ENCODE measurements at regions not wholly inside any gene's neighbourhood (a gene's known extent, or its start where the extent isn't known, plus 50 kb on each side); places are given as distances from the start of the nearest gene placed in this dataset.
"Not testable (repeated sequence)": the region's sequence is repeated elsewhere in the genome, so short reads cannot be mapped to it uniquely, and the experiment has no call there.

DNA sequence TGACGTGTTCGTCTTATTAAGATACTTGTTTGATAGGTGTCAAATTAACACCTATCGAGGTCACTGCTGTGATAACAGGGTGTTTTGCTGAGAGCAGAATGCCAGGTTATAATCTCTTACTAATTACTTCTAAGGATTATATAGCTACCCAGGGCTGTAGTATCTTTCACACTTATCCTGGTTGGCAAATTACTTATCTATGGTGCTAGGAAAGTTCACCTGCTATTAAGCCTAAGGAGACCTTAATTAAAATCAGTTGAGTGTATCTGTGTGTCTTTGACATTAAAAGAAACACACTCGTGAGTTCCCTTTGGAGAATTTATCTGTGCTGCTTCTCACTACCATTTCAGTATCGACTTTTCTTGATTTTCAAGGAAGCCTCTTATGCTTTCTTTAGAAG lies 301.6 kb upstream of the SLC16A7 start:
- no peak for DNase-seq (ENCODE audit: extremely low read depth in 1 of 11, low read depth in 9 of 11, low spot score in 4 of 11)

DNA sequence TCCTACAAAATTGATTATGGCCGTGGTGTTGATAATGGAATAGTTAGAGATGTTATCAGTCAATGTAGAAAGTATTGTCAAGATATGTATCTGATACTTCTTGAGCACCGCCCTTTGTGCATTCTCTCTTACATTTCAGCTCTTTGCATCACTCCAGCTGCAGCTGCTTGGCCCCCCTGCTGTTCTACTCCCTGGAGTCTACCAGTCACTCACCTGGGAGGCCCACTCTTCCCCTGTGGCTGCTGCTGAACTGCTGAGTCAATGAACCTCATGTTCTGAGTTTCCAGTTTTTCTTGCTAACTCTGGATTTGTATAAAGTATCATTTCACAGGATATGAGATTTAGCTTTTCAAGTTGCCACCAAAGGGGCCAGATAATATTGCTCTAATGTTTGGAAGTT lies 312.8 kb upstream of the SLC16A7 start:
- no peak for DNase-seq (ENCODE audit: extremely low read depth in 1 of 11, low read depth in 9 of 11, low spot score in 4 of 11)

DNA sequence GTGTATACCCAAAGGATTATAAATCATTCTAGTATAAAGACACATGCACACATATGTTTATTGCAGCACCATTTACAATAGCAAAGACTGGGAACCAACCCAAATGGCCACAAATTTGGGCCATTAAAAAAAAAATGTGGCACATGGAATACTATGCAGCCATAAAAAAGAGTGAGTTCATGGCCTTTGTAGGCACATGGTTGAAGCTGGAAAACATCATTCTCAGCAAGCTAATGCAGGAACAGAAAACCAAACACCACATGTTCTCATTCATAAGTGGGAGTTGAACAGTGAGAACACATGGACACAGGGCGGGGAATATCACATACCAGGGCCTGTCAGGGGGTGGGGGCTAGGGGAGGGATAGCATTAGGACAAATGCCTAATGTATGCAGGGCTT lies 322.3 kb upstream of the SLC16A7 start:
- not testable (repeated sequence) for DNase-seq (ENCODE audit: extremely low read depth in 1 of 11, low read depth in 9 of 11, low spot score in 4 of 11)

DNA sequence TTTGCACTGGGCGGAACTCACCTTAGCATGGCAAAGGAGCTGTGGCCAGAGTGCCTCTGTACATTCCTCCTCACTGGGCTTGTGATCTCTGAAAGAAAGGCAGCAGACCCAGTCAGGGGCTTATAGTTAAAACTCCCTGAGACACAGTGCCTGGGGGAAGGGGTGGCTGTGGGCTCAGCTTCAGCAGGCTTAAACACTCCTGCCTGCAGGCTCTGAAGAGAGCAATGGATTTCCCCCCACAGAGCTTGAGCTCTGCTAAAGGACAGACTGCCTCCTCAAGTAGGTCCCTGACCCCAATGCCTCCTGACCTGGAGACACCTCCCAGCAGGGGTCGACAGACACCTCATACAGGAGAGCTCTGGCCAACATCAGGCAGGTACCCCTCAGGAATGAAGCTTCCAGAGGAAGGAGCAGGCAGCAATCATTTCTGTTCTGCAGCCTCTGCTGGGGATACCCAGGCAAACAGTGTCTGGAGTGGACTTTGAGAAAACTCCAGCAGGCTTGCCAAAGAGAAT lies 327.5 kb upstream of the SLC16A7 start:
- DNase-seq (ENCODE audit: extremely low read depth in 1 of 11, low read depth in 9 of 11, low spot score in 4 of 11) = no peak

DNA sequence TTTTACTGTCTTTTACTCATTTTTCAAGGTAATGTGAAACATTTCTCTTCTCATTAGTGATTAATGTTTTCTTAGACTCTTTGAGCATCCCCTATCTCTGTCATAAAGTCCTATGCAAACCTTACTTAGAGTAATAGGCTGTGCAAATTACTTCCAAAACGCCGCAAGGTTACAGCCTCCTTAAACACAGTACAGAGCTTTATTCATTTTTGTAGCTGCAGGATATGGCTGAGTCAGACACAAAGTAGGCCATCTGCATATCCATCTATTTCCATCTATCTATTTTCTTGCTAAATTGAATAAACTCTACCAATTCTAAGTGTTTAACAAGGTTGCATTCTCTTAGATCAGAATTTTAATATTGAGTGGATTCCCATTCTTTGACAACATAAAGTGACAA lies 335.6 kb upstream of the SLC16A7 start:
- no peak for DNase-seq (ENCODE audit: extremely low read depth in 1 of 11, low read depth in 9 of 11, low spot score in 4 of 11)

DNA sequence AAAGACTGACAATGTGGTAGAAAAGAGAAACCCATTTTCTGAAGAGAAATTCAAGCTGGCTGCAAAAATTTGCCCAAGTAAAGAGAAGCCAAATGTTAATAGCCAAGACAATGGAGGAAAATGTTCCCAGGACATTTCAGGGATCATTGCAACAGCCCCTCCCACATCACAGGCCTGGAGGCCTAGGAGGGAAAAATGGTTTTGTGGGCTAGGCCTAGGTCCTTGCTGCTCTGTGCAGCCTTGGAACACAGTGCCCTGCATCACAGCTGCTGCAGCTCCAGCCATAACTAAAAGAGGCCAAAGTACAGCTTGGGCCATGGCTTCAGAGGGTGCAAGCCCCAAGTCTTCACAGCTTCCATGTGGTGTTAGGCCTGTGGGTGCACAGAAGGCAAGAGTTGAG lies 332.4 kb upstream of the LRIG3 start:
- no peak for DNase-seq (ENCODE audit: extremely low read depth in 1 of 11, low read depth in 9 of 11, low spot score in 4 of 11)

DNA sequence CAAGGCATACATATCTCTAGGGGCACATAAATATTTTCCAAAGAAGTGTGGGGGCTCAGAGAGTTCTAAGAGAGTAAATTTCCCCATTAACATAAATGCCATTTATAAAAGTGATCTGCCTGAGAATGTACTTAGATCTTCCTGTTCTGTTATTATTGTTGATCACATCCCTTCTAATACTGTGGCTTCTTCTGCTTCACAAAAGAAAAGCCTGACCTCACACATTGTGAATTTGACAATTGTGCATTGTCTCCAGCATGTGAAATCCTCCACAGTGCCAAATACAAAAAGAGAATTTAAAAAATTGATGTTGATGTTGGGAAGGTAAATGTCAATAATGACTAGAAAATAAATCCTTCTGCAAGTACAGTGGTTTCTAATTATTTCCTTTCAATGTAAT lies 330.5 kb upstream of the LRIG3 start:
- DNase-seq (ENCODE audit: extremely low read depth in 1 of 11, low read depth in 9 of 11, low spot score in 4 of 11) = no peak

DNA sequence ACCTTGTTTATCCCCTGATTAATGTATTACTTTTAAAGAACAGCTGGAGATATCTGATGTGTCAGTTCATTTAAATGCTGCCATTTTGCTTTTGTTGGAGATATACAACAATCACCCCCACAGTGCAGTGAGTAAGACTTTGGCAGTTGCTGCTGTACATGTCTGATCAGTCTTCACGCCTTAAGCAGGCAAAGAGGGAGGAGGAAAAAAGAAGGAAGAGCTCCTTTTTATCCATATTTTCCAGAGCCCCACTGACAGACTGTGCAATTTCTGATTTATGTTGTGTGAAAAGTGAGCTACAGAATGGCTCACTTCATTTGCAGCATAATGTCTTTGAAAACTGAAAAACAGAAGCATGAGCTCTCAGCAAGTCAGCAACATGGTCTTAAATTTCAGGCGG lies 319.7 kb upstream of the LRIG3 start:
- DNase-seq (ENCODE audit: extremely low read depth in 1 of 11, low read depth in 9 of 11, low spot score in 4 of 11) = no peak

DNA sequence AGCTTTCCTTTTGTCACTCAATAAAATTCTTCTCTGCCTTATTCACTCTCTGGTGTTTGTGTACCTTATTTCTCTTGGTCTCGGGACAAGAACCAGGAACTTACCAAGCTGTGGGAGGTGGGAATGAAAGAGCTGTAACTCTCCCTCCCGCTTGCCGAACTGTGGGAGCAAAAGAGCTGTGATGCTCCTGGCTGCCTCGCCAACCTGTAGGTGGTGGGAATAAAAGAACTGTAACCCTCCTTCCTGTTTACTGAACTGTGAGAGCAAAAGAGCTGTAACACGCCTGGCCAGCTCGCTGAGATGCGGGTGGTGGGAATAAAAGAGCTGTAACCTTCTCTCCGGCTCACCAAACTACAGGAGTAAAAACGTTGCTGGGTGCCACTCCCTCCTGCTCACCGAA lies 314.1 kb upstream of the LRIG3 start:
- no peak for DNase-seq (ENCODE audit: extremely low read depth in 1 of 11, low read depth in 9 of 11, low spot score in 4 of 11)

DNA sequence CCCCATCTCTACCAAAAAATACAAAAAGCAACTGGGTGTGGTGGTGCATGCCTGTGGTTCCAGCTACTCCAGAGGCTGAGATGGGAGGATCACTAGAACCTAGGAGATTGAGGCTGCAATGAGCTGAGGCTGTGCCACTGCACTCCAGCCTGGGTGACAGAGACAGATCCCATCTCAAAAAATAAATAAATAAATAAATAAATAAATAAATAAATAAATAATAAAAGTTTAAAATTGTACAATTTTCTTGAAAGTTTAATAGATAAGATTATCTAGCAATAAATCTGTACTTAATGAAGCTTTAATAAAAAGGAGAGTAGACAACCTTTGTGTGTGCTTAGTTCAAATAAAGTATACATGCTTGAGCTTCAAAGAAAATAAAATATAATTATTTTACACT lies 310.0 kb upstream of the LRIG3 start:
- no peak for DNase-seq (ENCODE audit: extremely low read depth in 1 of 11, low read depth in 9 of 11, low spot score in 4 of 11)

DNA sequence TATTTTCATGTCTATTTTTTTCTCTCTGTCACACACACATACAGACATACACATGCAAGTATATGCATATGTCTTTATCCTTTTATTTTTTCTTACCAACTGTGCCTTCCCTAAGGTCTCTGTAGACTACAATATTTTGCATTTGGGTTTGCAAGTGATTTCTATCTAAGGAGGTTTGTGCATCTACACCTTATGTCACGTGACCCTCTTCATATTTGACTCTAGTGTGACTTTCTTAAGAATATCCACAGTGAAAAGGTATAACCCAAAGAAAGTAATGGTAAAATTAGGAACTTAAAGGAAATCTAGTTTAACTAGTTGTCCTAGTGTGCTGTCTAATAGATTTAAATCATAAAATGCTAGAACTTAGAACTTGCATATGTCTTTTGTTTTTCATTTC lies 298.8 kb upstream of the LRIG3 start:
- DNase-seq (ENCODE audit: extremely low read depth in 1 of 11, low read depth in 9 of 11, low spot score in 4 of 11) = no peak

DNA sequence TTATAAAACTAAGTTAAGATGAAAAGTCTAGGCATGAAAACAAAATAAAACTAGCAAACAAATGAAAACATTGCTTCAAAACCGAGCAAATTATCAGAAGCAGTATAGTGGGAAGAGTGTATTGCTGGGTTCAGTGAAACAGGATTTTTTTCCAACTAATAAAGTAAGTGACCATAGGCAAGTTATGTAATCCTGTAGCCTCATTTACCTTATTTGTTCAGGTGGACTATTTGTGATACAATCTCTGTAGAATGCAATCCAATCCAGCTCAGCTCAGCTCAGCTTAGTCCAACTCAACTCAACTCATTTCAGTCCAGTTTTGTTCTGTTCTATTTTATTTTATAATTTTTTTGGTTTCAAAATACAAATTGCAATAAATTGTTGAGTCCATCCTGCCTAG lies 276.7 kb upstream of the LRIG3 start:
- DNase-seq (ENCODE audit: extremely low read depth in 1 of 11, low read depth in 9 of 11, low spot score in 4 of 11) = no peak

DNA sequence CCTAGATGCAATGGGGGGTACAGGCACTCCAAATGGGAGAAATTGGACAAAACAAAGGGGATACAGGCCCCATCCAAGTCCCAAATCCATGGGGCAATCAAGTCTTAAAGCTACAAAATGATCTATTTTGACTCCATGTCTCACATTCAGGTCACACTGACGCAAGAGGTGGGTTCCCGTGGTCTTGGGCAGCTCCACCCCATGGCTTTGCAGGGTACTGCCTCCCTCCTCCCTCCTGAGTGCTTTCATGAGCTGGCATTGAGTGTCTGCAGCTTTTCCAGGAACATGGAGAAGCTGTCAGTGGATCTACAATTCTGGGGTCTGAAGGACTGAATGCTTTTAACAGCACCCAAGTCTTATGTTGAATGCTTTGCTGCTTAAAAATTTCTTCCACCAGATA lies 274.5 kb upstream of the LRIG3 start:
- DNase-seq (ENCODE audit: extremely low read depth in 1 of 11, low read depth in 9 of 11, low spot score in 4 of 11) = no peak

DNA sequence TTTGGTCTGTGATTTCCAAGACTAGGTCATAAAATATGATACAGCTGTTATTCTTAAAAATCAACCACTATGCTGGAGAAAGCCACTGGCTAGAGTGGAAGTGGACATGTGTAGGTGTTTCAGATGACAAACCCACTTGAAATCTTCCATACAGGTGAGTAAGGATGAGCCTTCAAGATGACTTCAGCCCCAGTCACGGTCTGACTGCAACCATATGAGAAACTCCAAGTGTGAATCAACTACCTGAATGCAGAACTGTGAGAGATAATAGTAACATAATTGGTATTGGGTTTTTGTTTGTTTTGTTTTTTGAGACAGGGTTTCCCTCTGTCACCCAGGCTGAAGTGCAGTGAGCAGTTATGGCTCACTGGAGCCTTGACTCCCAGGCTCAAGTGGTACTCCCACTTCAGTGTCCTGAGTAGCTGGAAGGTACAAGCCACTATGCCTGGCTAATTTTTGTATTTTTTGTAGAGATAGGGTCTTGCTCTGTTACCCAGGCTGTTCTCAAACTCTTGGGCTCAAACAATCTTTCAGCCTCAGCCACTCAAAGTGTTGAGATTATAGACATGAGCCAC lies 273.3 kb upstream of the LRIG3 start:
- no peak for DNase-seq (ENCODE audit: extremely low read depth in 1 of 11, low read depth in 9 of 11, low spot score in 4 of 11)

DNA sequence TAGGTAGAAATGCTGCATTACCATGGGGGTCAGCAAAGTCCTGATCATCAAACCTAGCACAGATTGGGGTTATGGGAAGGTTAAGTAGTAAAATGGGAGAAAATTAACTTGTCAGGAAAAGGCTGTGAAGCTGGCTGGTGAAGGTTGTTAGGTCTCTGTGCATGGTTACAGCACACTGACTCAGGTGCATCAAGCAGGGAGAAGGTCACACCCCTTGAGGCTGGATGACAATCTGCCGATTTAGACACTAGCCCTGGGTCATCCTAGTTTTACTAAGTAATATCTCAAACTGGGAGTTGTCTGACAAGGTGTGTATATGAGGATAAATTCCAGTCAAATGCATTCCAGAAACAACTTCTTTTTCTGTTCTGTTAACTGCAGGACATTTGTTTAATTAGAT lies 271.1 kb upstream of the LRIG3 start:
- DNase-seq (ENCODE audit: extremely low read depth in 1 of 11, low read depth in 9 of 11, low spot score in 4 of 11) = no peak

DNA sequence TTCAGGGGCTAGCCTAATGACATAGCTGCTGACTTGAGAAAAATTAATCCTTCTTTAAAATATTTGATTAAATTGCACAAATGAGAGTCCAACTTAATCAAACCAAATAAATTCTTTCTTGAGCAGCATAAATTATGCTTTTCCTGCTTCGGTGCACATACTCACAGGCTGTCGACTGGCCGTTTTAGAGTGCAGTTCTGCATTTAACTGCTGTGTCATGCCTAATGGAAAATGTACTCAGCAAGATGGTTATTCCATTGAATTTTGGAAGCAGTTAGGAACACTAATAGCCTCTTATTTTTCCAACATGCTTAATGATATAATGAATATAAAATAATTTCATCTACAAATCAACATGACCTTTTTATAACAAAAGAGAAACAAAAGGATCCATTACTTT lies 266.1 kb upstream of the LRIG3 start:
- DNase-seq (ENCODE audit: extremely low read depth in 1 of 11, low read depth in 9 of 11, low spot score in 4 of 11) = no peak

DNA sequence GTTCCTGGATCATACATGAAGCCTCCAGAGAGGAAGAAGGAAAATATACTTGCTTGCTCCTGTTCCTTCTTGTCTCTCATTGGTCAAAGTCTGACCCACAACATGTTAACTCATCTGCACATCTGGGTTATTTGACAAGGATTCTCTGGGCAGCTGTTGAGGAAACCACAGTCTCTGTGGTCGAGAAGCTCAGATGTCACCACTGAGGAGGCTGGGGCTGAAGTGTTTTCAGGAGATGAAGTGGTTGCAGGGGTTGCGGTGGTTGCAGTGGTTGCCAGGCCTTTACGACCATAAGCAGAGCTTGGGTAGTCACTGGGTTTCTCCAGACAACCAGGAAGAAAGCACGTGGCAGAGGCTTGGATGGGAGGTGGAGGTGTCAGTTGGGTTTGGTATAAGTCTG lies 265.0 kb upstream of the LRIG3 start:
- DNase-seq (ENCODE audit: extremely low read depth in 1 of 11, low read depth in 9 of 11, low spot score in 4 of 11) = no peak

DNA sequence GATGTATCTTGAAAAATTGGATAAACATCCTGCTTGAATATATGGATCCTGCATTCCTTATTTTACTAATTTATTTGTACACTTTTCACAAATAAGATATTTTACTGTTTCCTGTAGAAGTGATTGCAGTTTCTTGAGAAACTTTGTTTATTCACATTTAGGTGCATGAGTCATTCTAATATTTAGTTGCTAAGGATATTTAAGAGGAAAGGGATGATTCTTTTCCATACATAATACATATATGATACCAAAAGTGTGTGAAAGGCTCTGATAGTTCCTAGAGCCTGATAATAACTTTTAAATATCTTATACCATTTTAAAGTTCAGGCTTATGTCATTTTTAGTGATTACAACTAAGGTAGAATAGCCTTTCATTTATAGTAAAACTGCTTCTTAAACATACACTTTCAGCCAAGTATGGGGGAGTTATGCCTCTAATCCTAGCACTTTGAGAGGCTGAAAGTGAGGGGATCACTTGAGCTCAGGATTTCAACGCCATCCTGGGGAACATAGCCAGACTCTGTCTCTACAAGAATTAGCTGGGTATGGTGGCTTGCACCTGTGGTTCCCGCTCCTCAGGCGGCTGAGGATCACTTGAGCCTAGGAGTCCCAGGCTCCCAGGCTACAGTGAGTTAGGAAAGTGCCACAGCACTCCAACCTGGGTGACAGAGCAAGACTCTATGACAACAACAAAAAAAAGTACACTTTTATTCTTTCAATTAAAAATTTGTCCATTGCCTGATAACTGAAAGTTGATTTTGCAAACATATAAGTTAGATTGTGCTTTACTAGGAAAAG lies 262.6 kb upstream of the LRIG3 start:
- no peak for DNase-seq (ENCODE audit: extremely low read depth in 1 of 11, low read depth in 9 of 11, low spot score in 4 of 11)

DNA sequence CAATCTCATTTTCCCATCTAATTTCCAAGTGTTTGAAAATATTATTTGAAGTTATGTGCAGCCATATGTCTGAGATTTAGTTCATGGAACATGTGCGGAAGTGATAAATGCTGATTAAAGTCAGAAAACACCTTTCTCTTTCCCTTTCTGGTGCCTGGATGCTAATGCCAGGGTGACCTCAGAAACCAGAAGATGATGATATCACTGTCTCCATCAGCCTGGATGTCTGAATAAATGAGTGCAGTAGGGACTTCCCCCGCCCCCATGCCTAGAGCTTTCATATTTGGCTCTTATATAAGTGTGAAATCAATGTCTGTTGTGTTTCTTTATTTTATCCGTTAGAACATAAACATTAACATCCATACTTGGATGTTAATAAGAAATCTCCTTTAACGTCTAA lies 261.9 kb upstream of the LRIG3 start:
- DNase-seq (ENCODE audit: extremely low read depth in 1 of 11, low read depth in 9 of 11, low spot score in 4 of 11) = no peak

DNA sequence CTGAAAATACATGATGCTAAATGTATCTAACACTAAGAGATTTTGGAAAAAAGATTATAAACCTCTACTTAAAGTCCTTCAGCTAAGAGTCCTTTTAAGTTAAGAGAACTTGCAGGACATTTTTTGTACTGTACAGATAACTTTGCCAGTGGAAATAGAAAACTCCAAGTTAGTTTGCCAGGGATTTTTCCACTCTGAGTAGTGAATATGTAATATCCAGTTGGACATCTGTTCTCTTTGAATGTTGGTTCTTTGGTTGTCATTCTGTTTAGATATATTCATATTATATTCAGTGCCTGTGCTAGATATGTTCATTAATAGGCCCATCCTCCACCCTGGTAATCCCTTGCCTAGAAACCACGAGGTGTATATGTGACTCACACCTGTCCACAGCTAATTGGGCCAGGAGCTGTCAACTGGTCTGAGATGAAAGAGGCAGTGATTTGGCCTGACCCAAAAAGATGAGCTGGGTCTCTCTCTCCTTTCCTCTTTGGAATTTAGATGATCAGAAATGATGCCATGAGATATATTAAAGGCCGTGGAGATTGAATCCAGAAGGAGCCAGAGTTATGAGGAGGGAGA lies 261.0 kb upstream of the LRIG3 start:
- DNase-seq (ENCODE audit: extremely low read depth in 1 of 11, low read depth in 9 of 11, low spot score in 4 of 11) = no peak

DNA sequence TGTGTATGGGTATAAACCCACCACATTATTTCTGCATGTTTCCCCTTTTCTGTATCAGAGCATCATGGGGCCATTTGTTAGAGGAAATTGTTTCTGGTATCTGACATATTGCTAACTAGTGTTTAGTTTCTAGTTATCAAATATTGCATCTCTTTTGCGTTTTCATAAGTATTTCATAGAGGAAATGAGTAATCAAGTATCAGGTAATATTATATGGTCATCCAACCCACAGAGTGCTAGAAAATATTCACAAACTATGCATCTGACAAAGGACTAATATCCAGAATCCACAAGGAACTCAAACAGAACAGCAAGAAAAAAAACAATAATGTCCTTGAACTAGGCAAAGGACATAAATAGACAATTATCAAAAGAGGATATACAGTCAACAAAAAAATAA lies 258.9 kb upstream of the LRIG3 start:
- DNase-seq (ENCODE audit: extremely low read depth in 1 of 11, low read depth in 9 of 11, low spot score in 4 of 11) = no peak
